GM12878 (cell line): ENCODE measurements at regions not wholly inside any gene's neighbourhood (a gene's known extent, or its start where the extent isn't known, plus 50 kb on each side); places are given as distances from the start of the nearest gene placed in this dataset.

Source experiments
- EZH2 ChIP-seq: IDR thresholded peaks from 2 replicates; pipeline ENCODE4 v1.6.1; 2012; ENCODE audit warnings: low read depth, mild to moderate bottlenecking, control low read depth, inconsistent platforms, low read length, borderline replicate concordance; ENCODE audit not compliant: control insufficient read depth
- GABPA ChIP-seq: IDR thresholded peaks from 2 replicates; pipeline ENCODE4 v1.6.1; 2014; ENCODE audit warnings: antibody characterized with exemption, low read depth, mild to moderate bottlenecking, inconsistent platforms
- HDAC6 ChIP-seq: fragments of 200-600 bp; sonication (generic); IDR thresholded peaks from one replicate; pipeline ENCODE4 v1.8.0; 2017; ENCODE audit warnings: antibody characterized with exemption; ENCODE audit not compliant: unreplicated experiment
- MXI1 ChIP-seq: fragments of 150-350 bp; IDR thresholded peaks from 2 replicates; pipeline ENCODE4 v1.6.1; 2011; ENCODE audit warnings: low read depth, mild to moderate bottlenecking, inconsistent platforms, low read length, improper control_type of control experiment
- NR2C1 ChIP-seq: fragments of 450-650 bp; IDR thresholded peaks from 2 replicates; pipeline ENCODE4 v1.6.1; 2017; ENCODE audit warnings: antibody characterized with exemption, mild to moderate bottlenecking, moderate library complexity
- POLR2A ChIP-seq: IDR thresholded peaks from 2 replicates; pipeline ENCODE4 v1.6.1; 2011; ENCODE audit warnings: low read depth, mild to moderate bottlenecking, low read length
- POLR2AphosphoS2 ChIP-seq: IDR thresholded peaks from 2 replicates; pipeline ENCODE4 v1.6.1; 2011; ENCODE audit warnings: low read depth, mild to moderate bottlenecking, low read length, improper control_type of control experiment, moderate library complexity
- POLR2AphosphoS5 ChIP-seq: IDR thresholded peaks from 2 replicates; pipeline ENCODE4 v1.6.1; 2011; ENCODE audit warnings: mild to moderate bottlenecking, low read length, inconsistent platforms
- SUZ12 ChIP-seq: fragments of 200-600 bp; sonication (generic); IDR thresholded peaks from one replicate; pipeline ENCODE4 v1.6.1; 2018; ENCODE audit warnings: antibody characterized with exemption, mild to moderate bottlenecking; ENCODE audit not compliant: unreplicated experiment
- TF ChIP-seq, protein P1 (sequence below), 3 experiments: IDR thresholded peaks in 2 of 3; conservative IDR thresholded peaks in 1 of 3; 2 replicates each; pipeline ENCODE4 v1.5.1; 2011; ENCODE audit warnings: low read depth in 3 of 3, low read length in 3 of 3, mild to moderate bottlenecking in 3 of 3, control low read depth in 2 of 3, moderate library complexity in 2 of 3, inconsistent platforms in 1 of 3, mixed read lengths in 1 of 3; ENCODE audit not compliant: control insufficient read depth in 2 of 3, insufficient read depth in 1 of 3; ENCODE audit errors: extremely low read depth in 1 of 3
- TF ChIP-seq, protein P2 (sequence below): fragments of 450-650 bp; IDR thresholded peaks from 2 replicates; pipeline ENCODE4 v1.6.1; 2016; ENCODE audit warnings: mild to moderate bottlenecking, moderate library complexity, borderline replicate concordance
- TF ChIP-seq, protein P3 (sequence below): IDR thresholded peaks from 2 replicates; pipeline ENCODE4 v1.6.1; 2012; ENCODE audit warnings: low read depth, low read length, improper control_type of control experiment
- TF ChIP-seq, protein P4 (sequence below): fragments of 450-650 bp; IDR thresholded peaks from 2 replicates; pipeline ENCODE4 v1.6.1; 2017; ENCODE audit warnings: mild to moderate bottlenecking, moderate library complexity

DNA sequence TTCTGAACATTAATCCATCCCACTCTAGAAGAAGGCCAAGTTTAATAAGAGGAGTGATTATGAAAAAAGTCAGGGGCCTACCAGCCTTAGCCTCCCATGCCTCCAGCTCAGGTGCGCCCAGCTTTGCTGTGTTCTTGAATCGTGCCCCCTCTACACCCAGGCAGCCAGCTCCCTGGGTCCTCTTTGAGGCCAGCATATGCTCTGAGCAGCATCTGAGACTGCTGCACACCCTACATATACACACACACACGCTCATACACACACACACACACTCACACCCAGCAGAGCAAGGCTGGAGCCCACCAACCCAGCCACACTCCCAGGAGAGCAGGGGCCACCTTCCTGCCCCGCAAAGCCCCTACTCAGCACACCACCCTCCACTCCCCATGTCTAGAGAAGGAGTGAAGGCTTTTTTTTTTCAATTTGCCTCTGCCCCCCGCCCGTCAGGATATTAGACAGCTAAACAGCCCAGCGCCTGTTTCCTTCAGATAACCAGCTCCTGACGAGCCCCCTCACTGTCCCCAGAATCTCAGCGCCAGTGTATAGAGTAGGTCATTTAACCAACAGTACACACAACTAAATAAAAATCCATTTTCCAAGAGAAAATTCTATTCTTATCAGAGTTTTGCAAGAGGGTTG, 121.6 kb downstream of the BUD13 start:
- TF ChIP-seq, protein P1, sequence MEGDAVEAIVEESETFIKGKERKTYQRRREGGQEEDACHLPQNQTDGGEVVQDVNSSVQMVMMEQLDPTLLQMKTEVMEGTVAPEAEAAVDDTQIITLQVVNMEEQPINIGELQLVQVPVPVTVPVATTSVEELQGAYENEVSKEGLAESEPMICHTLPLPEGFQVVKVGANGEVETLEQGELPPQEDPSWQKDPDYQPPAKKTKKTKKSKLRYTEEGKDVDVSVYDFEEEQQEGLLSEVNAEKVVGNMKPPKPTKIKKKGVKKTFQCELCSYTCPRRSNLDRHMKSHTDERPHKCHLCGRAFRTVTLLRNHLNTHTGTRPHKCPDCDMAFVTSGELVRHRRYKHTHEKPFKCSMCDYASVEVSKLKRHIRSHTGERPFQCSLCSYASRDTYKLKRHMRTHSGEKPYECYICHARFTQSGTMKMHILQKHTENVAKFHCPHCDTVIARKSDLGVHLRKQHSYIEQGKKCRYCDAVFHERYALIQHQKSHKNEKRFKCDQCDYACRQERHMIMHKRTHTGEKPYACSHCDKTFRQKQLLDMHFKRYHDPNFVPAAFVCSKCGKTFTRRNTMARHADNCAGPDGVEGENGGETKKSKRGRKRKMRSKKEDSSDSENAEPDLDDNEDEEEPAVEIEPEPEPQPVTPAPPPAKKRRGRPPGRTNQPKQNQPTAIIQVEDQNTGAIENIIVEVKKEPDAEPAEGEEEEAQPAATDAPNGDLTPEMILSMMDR (IDR thresholded peaks at IDR 0.05 in 2 of 3, conservative IDR thresholded peaks at IDR 0.05 in 1 of 3; ENCODE audit: control insufficient read depth in 2 of 3, extremely low read depth in 1 of 3, insufficient read depth in 1 of 3, low read depth in 3 of 3, low read length in 3 of 3): no peak
- TF ChIP-seq, protein P2, sequence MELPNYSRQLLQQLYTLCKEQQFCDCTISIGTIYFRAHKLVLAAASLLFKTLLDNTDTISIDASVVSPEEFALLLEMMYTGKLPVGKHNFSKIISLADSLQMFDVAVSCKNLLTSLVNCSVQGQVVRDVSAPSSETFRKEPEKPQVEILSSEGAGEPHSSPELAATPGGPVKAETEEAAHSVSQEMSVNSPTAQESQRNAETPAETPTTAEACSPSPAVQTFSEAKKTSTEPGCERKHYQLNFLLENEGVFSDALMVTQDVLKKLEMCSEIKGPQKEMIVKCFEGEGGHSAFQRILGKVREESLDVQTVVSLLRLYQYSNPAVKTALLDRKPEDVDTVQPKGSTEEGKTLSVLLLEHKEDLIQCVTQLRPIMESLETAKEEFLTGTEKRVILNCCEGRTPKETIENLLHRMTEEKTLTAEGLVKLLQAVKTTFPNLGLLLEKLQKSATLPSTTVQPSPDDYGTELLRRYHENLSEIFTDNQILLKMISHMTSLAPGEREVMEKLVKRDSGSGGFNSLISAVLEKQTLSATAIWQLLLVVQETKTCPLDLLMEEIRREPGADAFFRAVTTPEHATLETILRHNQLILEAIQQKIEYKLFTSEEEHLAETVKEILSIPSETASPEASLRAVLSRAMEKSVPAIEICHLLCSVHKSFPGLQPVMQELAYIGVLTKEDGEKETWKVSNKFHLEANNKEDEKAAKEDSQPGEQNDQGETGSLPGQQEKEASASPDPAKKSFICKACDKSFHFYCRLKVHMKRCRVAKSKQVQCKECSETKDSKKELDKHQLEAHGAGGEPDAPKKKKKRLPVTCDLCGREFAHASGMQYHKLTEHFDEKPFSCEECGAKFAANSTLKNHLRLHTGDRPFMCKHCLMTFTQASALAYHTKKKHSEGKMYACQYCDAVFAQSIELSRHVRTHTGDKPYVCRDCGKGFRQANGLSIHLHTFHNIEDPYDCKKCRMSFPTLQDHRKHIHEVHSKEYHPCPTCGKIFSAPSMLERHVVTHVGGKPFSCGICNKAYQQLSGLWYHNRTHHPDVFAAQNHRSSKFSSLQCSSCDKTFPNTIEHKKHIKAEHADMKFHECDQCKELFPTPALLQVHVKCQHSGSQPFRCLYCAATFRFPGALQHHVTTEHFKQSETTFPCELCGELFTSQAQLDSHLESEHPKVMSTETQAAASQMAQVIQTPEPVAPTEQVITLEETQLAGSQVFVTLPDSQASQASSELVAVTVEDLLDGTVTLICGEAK: no peak
- TF ChIP-seq, protein P3, sequence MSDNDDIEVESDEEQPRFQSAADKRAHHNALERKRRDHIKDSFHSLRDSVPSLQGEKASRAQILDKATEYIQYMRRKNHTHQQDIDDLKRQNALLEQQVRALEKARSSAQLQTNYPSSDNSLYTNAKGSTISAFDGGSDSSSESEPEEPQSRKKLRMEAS: no peak
- no peak for TF ChIP-seq NR2C1
- no peak for TF ChIP-seq MXI1
- no peak for TF ChIP-seq SUZ12
- TF ChIP-seq HDAC6: no peak
- TF ChIP-seq POLR2AphosphoS2: no peak
- no peak for TF ChIP-seq POLR2A
- no peak for TF ChIP-seq POLR2AphosphoS5
- no peak for TF ChIP-seq EZH2
- TF ChIP-seq GABPA: no peak
- TF ChIP-seq, protein P4, sequence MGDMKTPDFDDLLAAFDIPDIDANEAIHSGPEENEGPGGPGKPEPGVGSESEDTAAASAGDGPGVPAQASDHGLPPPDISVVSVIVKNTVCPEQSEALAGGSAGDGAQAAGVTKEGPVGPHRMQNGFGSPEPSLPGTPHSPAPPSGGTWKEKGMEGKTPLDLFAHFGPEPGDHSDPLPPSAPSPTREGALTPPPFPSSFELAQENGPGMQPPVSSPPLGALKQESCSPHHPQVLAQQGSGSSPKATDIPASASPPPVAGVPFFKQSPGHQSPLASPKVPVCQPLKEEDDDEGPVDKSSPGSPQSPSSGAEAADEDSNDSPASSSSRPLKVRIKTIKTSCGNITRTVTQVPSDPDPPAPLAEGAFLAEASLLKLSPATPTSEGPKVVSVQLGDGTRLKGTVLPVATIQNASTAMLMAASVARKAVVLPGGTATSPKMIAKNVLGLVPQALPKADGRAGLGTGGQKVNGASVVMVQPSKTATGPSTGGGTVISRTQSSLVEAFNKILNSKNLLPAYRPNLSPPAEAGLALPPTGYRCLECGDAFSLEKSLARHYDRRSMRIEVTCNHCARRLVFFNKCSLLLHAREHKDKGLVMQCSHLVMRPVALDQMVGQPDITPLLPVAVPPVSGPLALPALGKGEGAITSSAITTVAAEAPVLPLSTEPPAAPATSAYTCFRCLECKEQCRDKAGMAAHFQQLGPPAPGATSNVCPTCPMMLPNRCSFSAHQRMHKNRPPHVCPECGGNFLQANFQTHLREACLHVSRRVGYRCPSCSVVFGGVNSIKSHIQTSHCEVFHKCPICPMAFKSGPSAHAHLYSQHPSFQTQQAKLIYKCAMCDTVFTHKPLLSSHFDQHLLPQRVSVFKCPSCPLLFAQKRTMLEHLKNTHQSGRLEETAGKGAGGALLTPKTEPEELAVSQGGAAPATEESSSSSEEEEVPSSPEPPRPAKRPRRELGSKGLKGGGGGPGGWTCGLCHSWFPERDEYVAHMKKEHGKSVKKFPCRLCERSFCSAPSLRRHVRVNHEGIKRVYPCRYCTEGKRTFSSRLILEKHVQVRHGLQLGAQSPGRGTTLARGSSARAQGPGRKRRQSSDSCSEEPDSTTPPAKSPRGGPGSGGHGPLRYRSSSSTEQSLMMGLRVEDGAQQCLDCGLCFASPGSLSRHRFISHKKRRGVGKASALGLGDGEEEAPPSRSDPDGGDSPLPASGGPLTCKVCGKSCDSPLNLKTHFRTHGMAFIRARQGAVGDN: no peak
